Right lobe of liver (tissue), 6 donors: ENCODE measurements at regions not wholly inside any gene's neighbourhood (a gene's known extent, or its start where the extent isn't known, plus 50 kb on each side); places are given as distances from the start of the nearest gene placed in this dataset.

Source experiments
- ATAC-seq, 4 donors: fragments of 200-7000 bp; cut with Tn5 transposase; one replicate each; pipeline ENCODE4 v1.9.1; 2020; ENCODE audit warnings: mild to moderate bottlenecking in 4 of 4, moderate library complexity in 4 of 4
- DNase-seq, 3 donors: peaks; one replicate each; pipeline ENCODE4 v3.0.0-alpha.2; 2020
- H3K27ac ChIP-seq, 3 donors: fragments of 200-600 bp; one replicate each; pipeline ENCODE4 v1.8.0; 2022
- H3K27me3 ChIP-seq, 2 donors: fragments of 200-600 bp; one replicate each; pipeline ENCODE4 v1.8.0; 2022
- H3K36me3 ChIP-seq, 4 donors: fragments of 200-600 bp; sonication (generic) in 1 of 4; one replicate each; pipeline versions ENCODE4 v1.5.1 to v1.8.0; 2017 to 2022; ENCODE audit warnings: control low read depth in 1 of 4
- H3K4me1 ChIP-seq, 4 donors: fragments of 200-600 bp; sonication (generic) in 1 of 4; one replicate each; pipeline versions ENCODE4 v1.5.1 to v1.8.0; 2017 to 2022; ENCODE audit warnings: control low read depth in 1 of 4
- H3K4me3 ChIP-seq, 3 donors: fragments of 200-600 bp; one replicate each; pipeline ENCODE4 v1.8.0; 2022
- H3K9me3 ChIP-seq, 4 donors: fragments of 200-600 bp; sonication (generic) in 1 of 4; one replicate each; pipeline versions ENCODE4 v1.5.1 to v1.8.0; 2017 to 2022; ENCODE audit warnings: control low read depth in 1 of 4
- CTCF ChIP-seq, 4 donors: fragments of 200-600 bp in 3 of 4; fragments of 450-650 bp in 1 of 4; IDR thresholded peaks; one replicate each; pipeline versions ENCODE4 v1.5.1 to v1.8.0; 2016 to 2022; ENCODE audit warnings: antibody characterized with exemption in 4 of 4, mild to moderate bottlenecking in 2 of 4
- POLR2A ChIP-seq: fragments of 450-650 bp; IDR thresholded peaks from one replicate; pipeline ENCODE4 v1.6.1; 2017; ENCODE audit warnings: antibody characterized with exemption, mild to moderate bottlenecking
- WGBS: methylation state at CpG from one replicate; pipeline ENCODE4 v1.1.6; 2018; ENCODE audit warnings: low coverage, low lambda C conversion rate; ENCODE audit not compliant: insufficient coverage; ENCODE audit errors: missing lambda C conversion rate; 5-methylcytosine and 5-hydroxymethylcytosine counted together
- intact Hi-C, 2 donors: fragments of 100-400 bp; cut with DNase I; formaldehyde crosslinking; loops; one replicate each; pipeline versions ENCODE4 v1.11.2 to v1.14.1; 2022
- donor health status: DM: no; HTN: yes; CAD: no.
- donor health status: DM: no; HTN: no; CAD: no.
- donor health status: DM: no; HTN: no; CAD: no.
- donor health status: DM: no; HTN: yes; CAD: no.
- donor health status: DM: no; HTN: yes; CAD: no.

- 25% methylated on average over 1 of the region's 1 CpG for WGBS
Measured at GRCh38 chr13:39123578-39123977, 85.3 kb downstream of the NHLRC3 start.

GRCh38 chr13:39129213-39129612, 91.0 kb downstream of the NHLRC3 start:
- Histone ChIP-seq H3K4me1 (no peaks in the 10 kb centered on the region), H3K9me3 (no peaks in the 10 kb centered on the region), H3K4me3 (no peak overlapping the region), H3K36me3 (no peaks in the 10 kb centered on the region), H3K27me3 (no peaks in the 10 kb centered on the region), H3K27ac (no peak overlapping the region)
- ATAC-seq (no peak), DNase-seq (no peak)
- intact Hi-C loops, result no loop called here
- WGBS, result 28% methylated on average over 6 of the region's 6 CpGs
- TF ChIP-seq CTCF (IDR thresholded peaks at IDR 0.05) (no peak), POLR2A (no peak)

More at GRCh38 chr13:39123578-39123977, 85.3 kb downstream of the NHLRC3 start:
- Histone ChIP-seq H3K4me1 (no peaks in the 10 kb centered on the region), H3K36me3 (no peaks in the 10 kb centered on the region), H3K27ac (no peak overlapping the region), H3K4me3 (no peak overlapping the region), H3K9me3 (no peaks in the 10 kb centered on the region), H3K27me3 (no peaks in the 10 kb centered on the region)
- DNase-seq, result no peak
- ATAC-seq, result no peak
- intact Hi-C loops, result no loop called here
- no peak for TF ChIP-seq CTCF (IDR thresholded peaks at IDR 0.05)
- no peak for TF ChIP-seq POLR2A

GRCh38 chr13:39130301-39130700, 92.0 kb downstream of the NHLRC3 start:
- DNase-seq (no peak), ATAC-seq (no peak)
- no peaks in the 10 kb centered on the region for H3K27me3 ChIP-seq
- 69% methylated on average over 8 of the region's 8 CpGs for WGBS
- H3K36me3 ChIP-seq, result no peaks in the 10 kb centered on the region
- no peak overlapping the region for H3K27ac ChIP-seq
- TF ChIP-seq POLR2A (no peak), CTCF (IDR thresholded peaks at IDR 0.05) (no peak)
- H3K9me3 ChIP-seq, result no peaks in the 10 kb centered on the region
- no peaks in the 10 kb centered on the region for H3K4me1 ChIP-seq
- intact Hi-C loops, result no loop called here
- H3K4me3 ChIP-seq, result no peak overlapping the region

GRCh38 chr13:39132286-39133230, 94.3 kb downstream of the NHLRC3 start:
- no peaks in the 10 kb centered on the region for H3K4me1 ChIP-seq
- H3K9me3 ChIP-seq, result no peaks in the 10 kb centered on the region
- DNase-seq (no peak), ATAC-seq (no peak)
- H3K36me3 ChIP-seq, result no peaks in the 10 kb centered on the region
- intact Hi-C loops, result no loop called here
- TF ChIP-seq CTCF (IDR thresholded peaks at IDR 0.05), result no peak
- TF ChIP-seq POLR2A, result no peak
- no peaks in the 10 kb centered on the region for H3K27me3 ChIP-seq
- WGBS, result 42% methylated on average over 2 of the region's 4 CpGs
- H3K27ac ChIP-seq, result no peak overlapping the region
- no peak overlapping the region for H3K4me3 ChIP-seq
